Suprapubic skin (tissue), 4 donors: ENCODE measurements at regions not wholly inside any gene's neighbourhood (a gene's known extent, or its start where the extent isn't known, plus 50 kb on each side); places are given as distances from the start of the nearest gene placed in this dataset.

Experiments used
- DNase-seq, 2 donors: peaks; one replicate each; pipeline ENCODE4 v3.0.0-alpha.2; 2019; ENCODE audit warnings: low spot score in 2 of 2
- H3K27ac ChIP-seq: fragments of 200-600 bp; sonication (generic); one replicate; pipeline ENCODE4 v1.5.1; 2019
- H3K27me3 ChIP-seq: fragments of 200-600 bp; sonication (generic); one replicate; pipeline ENCODE4 v1.5.1; 2019
- H3K36me3 ChIP-seq: fragments of 200-600 bp; sonication (generic); one replicate; pipeline ENCODE4 v1.5.1; 2019
- H3K4me1 ChIP-seq: fragments of 200-600 bp; sonication (generic); one replicate; pipeline ENCODE4 v1.5.1; 2019
- H3K4me3 ChIP-seq: fragments of 200-600 bp; sonication (generic); one replicate; pipeline ENCODE4 v1.5.1; 2019; ENCODE audit warnings: mild to moderate bottlenecking
- H3K9me3 ChIP-seq: fragments of 200-600 bp; sonication (generic); one replicate; pipeline ENCODE4 v1.5.1; 2019
- EP300 ChIP-seq: sonication (generic); formaldehyde crosslinking; IDR thresholded peaks from one replicate; pipeline ENCODE4 v1.6.1; 2017; ENCODE audit warnings: antibody characterized with exemption
- POLR2A ChIP-seq, 2 donors: fragments of 450-650 bp; IDR thresholded peaks; one replicate each; pipeline ENCODE4 v1.6.1; 2017; ENCODE audit warnings: antibody characterized with exemption in 2 of 2, mild to moderate bottlenecking in 2 of 2, moderate library complexity in 2 of 2
- POLR2AphosphoS5 ChIP-seq, 3 donors: sonication (generic); formaldehyde crosslinking; IDR thresholded peaks; one replicate each; pipeline ENCODE4 v1.6.1; 2017; ENCODE audit warnings: antibody characterized with exemption in 3 of 3
- WGBS: methylation state at CpG from one replicate; pipeline ENCODE4 v1.1.5; 2018; 5-methylcytosine and 5-hydroxymethylcytosine counted together
- TF ChIP-seq, protein P1 (sequence below), 2 donors: fragments of 200-600 bp in 1 of 2; fragments of 450-650 bp in 1 of 2; sonication (generic) in 1 of 2; IDR thresholded peaks; one replicate each; pipeline ENCODE4 v1.5.1; 2016 to 2019; ENCODE audit warnings: antibody characterized with exemption in 2 of 2, mild to moderate bottlenecking in 1 of 2, moderate library complexity in 1 of 2

DNA sequence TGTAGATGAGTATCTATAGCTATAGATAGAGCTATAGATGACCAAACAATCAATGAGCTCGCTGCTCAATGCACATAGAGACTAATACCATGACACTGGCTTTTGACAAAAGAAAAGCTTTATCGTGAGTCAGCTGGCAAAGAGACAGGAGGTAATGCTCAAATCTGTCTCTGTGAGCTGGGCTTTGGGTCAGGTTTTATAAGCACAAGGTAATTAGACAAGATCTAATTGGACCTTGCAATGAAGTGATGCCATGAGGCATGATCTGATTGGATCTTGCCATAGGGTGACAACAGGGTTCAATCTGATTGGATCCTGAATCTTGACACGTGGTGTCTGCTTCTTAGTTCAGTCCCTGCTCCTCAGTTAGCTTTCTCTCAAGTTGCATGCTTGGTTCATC lies 180.7 kb upstream of the MXRA5 start:
- Histone ChIP-seq H3K9me3 (no peaks in the 10 kb centered on the region), H3K4me1 (no peaks in the 10 kb centered on the region), H3K27ac (no peak overlapping the region), H3K4me3 (no peak overlapping the region), H3K36me3 (no peaks in the 10 kb centered on the region), H3K27me3 (no peaks in the 10 kb centered on the region)
- WGBS = 64% methylated on average over 3 of the region's 3 CpGs
- no peak for TF ChIP-seq POLR2A (IDR thresholded peaks at IDR 0.05)
- no peak for TF ChIP-seq EP300
- TF ChIP-seq, protein P1, sequence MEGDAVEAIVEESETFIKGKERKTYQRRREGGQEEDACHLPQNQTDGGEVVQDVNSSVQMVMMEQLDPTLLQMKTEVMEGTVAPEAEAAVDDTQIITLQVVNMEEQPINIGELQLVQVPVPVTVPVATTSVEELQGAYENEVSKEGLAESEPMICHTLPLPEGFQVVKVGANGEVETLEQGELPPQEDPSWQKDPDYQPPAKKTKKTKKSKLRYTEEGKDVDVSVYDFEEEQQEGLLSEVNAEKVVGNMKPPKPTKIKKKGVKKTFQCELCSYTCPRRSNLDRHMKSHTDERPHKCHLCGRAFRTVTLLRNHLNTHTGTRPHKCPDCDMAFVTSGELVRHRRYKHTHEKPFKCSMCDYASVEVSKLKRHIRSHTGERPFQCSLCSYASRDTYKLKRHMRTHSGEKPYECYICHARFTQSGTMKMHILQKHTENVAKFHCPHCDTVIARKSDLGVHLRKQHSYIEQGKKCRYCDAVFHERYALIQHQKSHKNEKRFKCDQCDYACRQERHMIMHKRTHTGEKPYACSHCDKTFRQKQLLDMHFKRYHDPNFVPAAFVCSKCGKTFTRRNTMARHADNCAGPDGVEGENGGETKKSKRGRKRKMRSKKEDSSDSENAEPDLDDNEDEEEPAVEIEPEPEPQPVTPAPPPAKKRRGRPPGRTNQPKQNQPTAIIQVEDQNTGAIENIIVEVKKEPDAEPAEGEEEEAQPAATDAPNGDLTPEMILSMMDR (IDR thresholded peaks at IDR 0.05) = no peak
- DNase-seq = no peak

DNA sequence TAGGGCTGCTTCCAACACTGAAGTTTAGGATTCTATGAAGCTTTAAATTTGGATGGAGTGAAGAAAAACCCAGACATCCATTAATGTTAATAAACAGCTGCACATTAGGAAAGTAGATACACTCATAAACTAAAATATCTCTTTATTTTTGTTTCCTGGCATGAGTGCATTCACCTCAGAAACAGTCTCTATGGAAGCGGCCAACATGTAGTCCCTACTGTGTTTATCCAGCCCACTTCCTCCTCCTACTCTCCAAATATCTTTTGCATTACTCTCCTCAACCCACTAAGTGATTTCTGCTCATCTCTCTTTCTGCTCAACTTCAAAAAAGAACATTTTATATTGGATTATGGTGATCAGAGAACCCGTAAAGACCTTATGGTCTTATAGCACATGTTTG lies 180.3 kb upstream of the MXRA5 start:
- whole genome bisulfite sequencing = 72% methylated on average over 2 of the region's 2 CpGs
- Histone ChIP-seq H3K4me1 (no peaks in the 10 kb centered on the region), H3K27ac (no peak overlapping the region), H3K27me3 (no peaks in the 10 kb centered on the region), H3K4me3 (no peak overlapping the region), H3K9me3 (no peaks in the 10 kb centered on the region), H3K36me3 (no peaks in the 10 kb centered on the region)
- no peak for DNase-seq
- TF ChIP-seq, protein P1 (IDR thresholded peaks at IDR 0.05) = no peak
- no peak for TF ChIP-seq POLR2A (IDR thresholded peaks at IDR 0.05)
- TF ChIP-seq POLR2AphosphoS5 (IDR thresholded peaks at IDR 0.05) = no peak
- TF ChIP-seq EP300 = no peak

DNA sequence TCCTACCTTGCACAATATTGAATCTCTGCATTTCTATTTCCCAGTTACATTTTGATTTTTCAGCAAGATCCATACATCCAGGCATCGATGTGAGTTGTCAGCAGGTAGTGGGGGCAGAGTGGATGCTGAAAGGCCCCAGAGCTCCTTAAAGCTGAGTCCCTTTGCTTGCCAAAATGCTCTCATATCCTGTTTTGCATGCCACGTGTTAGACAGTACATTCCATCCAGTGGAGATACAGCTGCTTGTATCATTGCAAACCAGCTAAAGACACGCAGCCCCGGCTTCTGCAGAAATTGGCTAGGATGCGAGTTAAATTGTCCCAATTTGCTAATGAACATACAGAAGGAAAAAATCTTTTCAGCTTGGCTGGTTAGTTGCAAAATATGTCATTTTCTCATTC lies 179.6 kb upstream of the MXRA5 start:
- no peak for TF ChIP-seq POLR2AphosphoS5 (IDR thresholded peaks at IDR 0.05)
- no peak for TF ChIP-seq POLR2A (IDR thresholded peaks at IDR 0.05)
- TF ChIP-seq, protein P1 (IDR thresholded peaks at IDR 0.05) = no peak
- no peak for TF ChIP-seq EP300
- no peaks in the 10 kb centered on the region for H3K36me3 ChIP-seq
- no peak overlapping the region for H3K4me3 ChIP-seq
- H3K4me1 ChIP-seq = no peaks in the 10 kb centered on the region
- no peak overlapping the region for H3K27ac ChIP-seq
- 46% methylated on average over 5 of the region's 5 CpGs for WGBS
- H3K27me3 ChIP-seq = no peaks in the 10 kb centered on the region
- H3K9me3 ChIP-seq = no peaks in the 10 kb centered on the region
- DNase-seq = no peak

DNA sequence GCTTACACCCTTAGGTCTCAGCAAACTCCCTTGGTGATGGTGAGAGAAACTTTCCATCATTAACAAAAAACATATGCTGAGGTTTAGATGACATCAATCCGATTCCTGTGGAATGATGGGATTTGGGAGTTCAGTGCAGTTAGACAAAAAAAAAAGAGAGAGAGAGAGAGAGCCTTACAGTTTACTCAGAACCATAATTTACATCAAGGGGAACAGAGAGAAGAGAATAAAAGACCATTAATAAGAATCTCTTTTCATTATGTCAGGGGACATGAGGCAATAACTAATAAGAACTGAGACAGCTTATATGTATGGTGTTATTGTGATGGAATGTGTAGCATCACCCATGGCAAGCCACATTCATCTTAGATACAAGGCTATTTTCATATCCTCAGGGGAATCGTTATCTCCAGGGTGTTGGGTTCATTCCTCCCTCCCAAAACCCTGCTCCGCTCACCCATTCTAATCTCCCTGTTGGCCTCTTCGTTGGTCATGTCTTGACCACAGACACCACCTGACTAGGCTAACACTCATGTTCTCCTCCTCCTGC lies 175.7 kb upstream of the MXRA5 start:
- no peak overlapping the region for H3K27ac ChIP-seq
- H3K9me3 ChIP-seq = no peaks in the 10 kb centered on the region
- no peaks in the 10 kb centered on the region for H3K27me3 ChIP-seq
- H3K4me3 ChIP-seq = no peak overlapping the region
- no peak for DNase-seq
- 52% methylated on average over 4 of the region's 4 CpGs for WGBS
- TF ChIP-seq POLR2A (IDR thresholded peaks at IDR 0.05) (no peak), POLR2AphosphoS5 (IDR thresholded peaks at IDR 0.05) (no peak), EP300 (no peak)
- TF ChIP-seq, protein P1 (IDR thresholded peaks at IDR 0.05) = no peak
- H3K36me3 ChIP-seq = no peaks in the 10 kb centered on the region
- H3K4me1 ChIP-seq = no peaks in the 10 kb centered on the region

DNA sequence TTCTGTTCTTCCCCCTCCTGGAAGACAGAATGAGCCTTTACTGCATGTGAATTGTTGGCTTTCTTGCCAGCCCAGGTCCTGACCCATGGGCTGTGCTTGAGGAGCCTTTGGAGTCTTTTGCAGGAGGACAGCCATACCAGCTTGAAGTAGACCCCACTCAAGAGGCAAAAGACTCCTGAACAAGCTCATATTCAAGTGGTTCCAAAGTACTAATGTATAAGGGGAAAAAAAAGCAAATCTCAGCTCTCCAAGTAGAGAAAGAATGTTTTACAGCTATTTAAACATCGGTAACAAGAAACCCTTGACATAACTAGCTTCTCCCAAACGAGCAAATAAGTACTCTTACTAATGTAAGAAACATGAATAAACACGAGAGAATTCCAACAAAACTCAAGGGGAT lies 174.9 kb upstream of the MXRA5 start:
- Histone ChIP-seq H3K27ac (no peak overlapping the region), H3K4me1 (no peaks in the 10 kb centered on the region), H3K4me3 (no peak overlapping the region), H3K9me3 (no peaks in the 10 kb centered on the region), H3K36me3 (no peaks in the 10 kb centered on the region), H3K27me3 (no peaks in the 10 kb centered on the region)
- WGBS = 35% methylated on average over 3 of the region's 3 CpGs
- DNase-seq = no peak
- TF ChIP-seq POLR2AphosphoS5 (IDR thresholded peaks at IDR 0.05) (no peak), EP300 (no peak), POLR2A (IDR thresholded peaks at IDR 0.05) (no peak)
- TF ChIP-seq, protein P1 (IDR thresholded peaks at IDR 0.05) = no peak
